Endothelial cell of umbilical vein (primary cell): ENCODE measurements at regions not wholly inside any gene's neighbourhood (a gene's known extent, or its start where the extent isn't known, plus 50 kb on each side); places are given as distances from the start of the nearest gene placed in this dataset.

Source experiments
- BruUV-seq: library from RNA; stranded (reverse); fragments of 400-500 nt; replicated peaks from 2 replicates; lab custom pipeline; 2021; lab: Mats Ljungman, UMichigan
- CTCF ChIA-PET: fragments of 300-600, 350-600 bp; sonication (Branson Sonifier 250); formaldehyde crosslinking; loops from one replicate; lab custom pipeline; 2021; ENCODE audit warnings: antibody characterized with exemption, inconsistent platforms; lab: Charles Lee
- POLR2A ChIA-PET: fragments of 300-600, 350-600 bp; sonication (Branson Sonifier 250); formaldehyde crosslinking; loops from one replicate; lab custom pipeline; 2021; ENCODE audit warnings: antibody characterized with exemption, inconsistent platforms; lab: Charles Lee
- DNase-seq: peaks from one replicate; pipeline ENCODE4 v3.0.0-alpha.2; 2011; ENCODE audit warnings: low read depth, low spot score
- FAIRE-seq: peaks from 2 replicates; lab custom pipeline; 2011; peaks lifted over from hg19 to GRCh38; lab: Jason Lieb, UNC
- H2AFZ ChIP-seq: 2 replicates; pipeline ENCODE4 v1.6.0; 2012; ENCODE audit warnings: low read depth, low read length, control low read depth, inconsistent platforms
- H3K27ac ChIP-seq: 2 replicates; pipeline ENCODE4 v1.5.1; 2011; ENCODE audit warnings: low read depth, mild to moderate bottlenecking, control low read depth, low read length, moderate library complexity; ENCODE audit not compliant: insufficient read depth
- H3K27me3 ChIP-seq, 2 experiments: 2 replicates each; pipeline versions ENCODE4 v1.6.0 to v1.6.1; 2011; ENCODE audit warnings: low read length in 2 of 2, mixed read lengths in 1 of 2; ENCODE audit not compliant: control insufficient read depth in 2 of 2, insufficient read depth in 2 of 2
- H3K36me3 ChIP-seq, 2 experiments: 2 replicates in 1 of 2; 3 replicates in 1 of 2; pipeline ENCODE4 v1.5.1; 2011; ENCODE audit warnings: low read length in 2 of 2, mild to moderate bottlenecking in 1 of 2, moderate library complexity in 1 of 2; ENCODE audit not compliant: control insufficient read depth in 2 of 2, insufficient read depth in 2 of 2; ENCODE audit errors: extremely low read depth in 1 of 2
- H3K4me1 ChIP-seq: 3 replicates; pipeline ENCODE4 v1.5.1; 2011; ENCODE audit warnings: mild to moderate bottlenecking, low read length; ENCODE audit not compliant: control insufficient read depth, insufficient read depth; ENCODE audit errors: extremely low read depth
- H3K4me2 ChIP-seq: 2 replicates; pipeline ENCODE4 v1.6.1; 2011; ENCODE audit warnings: low read length, control low read depth, mixed read lengths; ENCODE audit not compliant: insufficient read depth
- H3K4me3 ChIP-seq, 3 experiments: fragments of 200-600 bp in 1 of 3; sonication (generic), shearing (Covaris generic) in 1 of 3; replicated peaks in 1 of 3; 2 replicates each; pipeline ENCODE4 v1.5.1; 2011 to 2016; ENCODE audit warnings: control low read depth in 3 of 3, low read length in 3 of 3, mild to moderate bottlenecking in 2 of 3, inconsistent platforms in 1 of 3, low read depth in 1 of 3, moderate library complexity in 1 of 3; ENCODE audit not compliant: insufficient read depth in 1 of 3
- H3K79me2 ChIP-seq: 2 replicates; pipeline ENCODE4 v1.6.0; 2012; ENCODE audit warnings: low read length, inconsistent platforms; ENCODE audit not compliant: control insufficient read depth, insufficient read depth
- H3K9ac ChIP-seq: replicated peaks from 2 replicates; pipeline ENCODE3; 2011; ENCODE audit warnings: low read length, control low read depth; ENCODE audit not compliant: insufficient read depth; ENCODE audit errors: extremely low read depth
- H3K9me1 ChIP-seq: replicated peaks from 3 replicates; pipeline ENCODE4 v1.6.0; 2011; ENCODE audit warnings: mild to moderate bottlenecking, low read length; ENCODE audit not compliant: control insufficient read depth, insufficient read depth; ENCODE audit errors: extremely low read depth
- H3K9me3 ChIP-seq: replicated peaks from 2 replicates; pipeline ENCODE4 v1.5.1; 2012; ENCODE audit warnings: low read length, inconsistent platforms; ENCODE audit not compliant: control insufficient read depth, insufficient read depth
- H4K20me1 ChIP-seq: replicated peaks from 2 replicates; pipeline ENCODE3; 2011; ENCODE audit warnings: mild to moderate bottlenecking, low read length; ENCODE audit not compliant: control insufficient read depth, insufficient read depth; ENCODE audit errors: extremely low read depth
- CTCF ChIP-seq, 2 donors: IDR thresholded peaks; 1 replicate in 1 of 2; 2 replicates in 1 of 2; pipeline ENCODE4 v1.5.1; 2011; ENCODE audit warnings: low read length in 2 of 2, mild to moderate bottlenecking in 2 of 2, moderate library complexity in 2 of 2, control low read depth in 1 of 2, inconsistent platforms in 1 of 2, low read depth in 1 of 2; ENCODE audit not compliant: insufficient read depth in 1 of 2; ENCODE audit errors: extremely low read depth in 1 of 2
- EZH2 ChIP-seq: IDR thresholded peaks from 2 replicates; pipeline ENCODE4 v1.6.1; 2012; ENCODE audit warnings: borderline replicate concordance, low read depth, mild to moderate bottlenecking, moderate library complexity, low read length, inconsistent platforms; ENCODE audit not compliant: severe bottlenecking
- FOS ChIP-seq: IDR thresholded peaks from 2 replicates; pipeline ENCODE4 v1.6.1; 2011; ENCODE audit warnings: mild to moderate bottlenecking, low read length, moderate library complexity, borderline replicate concordance; ENCODE audit not compliant: insufficient read depth
- GATA2 ChIP-seq: IDR thresholded peaks from 2 replicates; pipeline ENCODE4 v1.7.0; 2011; ENCODE audit warnings: low read depth, mild to moderate bottlenecking, moderate library complexity, mixed read lengths, low read length; ENCODE audit not compliant: insufficient read length, insufficient read depth
- JUN ChIP-seq: IDR thresholded peaks from 2 replicates; pipeline ENCODE4 v1.6.1; 2011; ENCODE audit warnings: borderline replicate concordance, low read depth; ENCODE audit not compliant: insufficient read length, insufficient read depth
- MAX ChIP-seq: IDR thresholded peaks from 2 replicates; pipeline ENCODE4 v1.6.1; 2011; ENCODE audit not compliant: insufficient read depth, insufficient read length
- MYC ChIP-seq: IDR thresholded peaks from one replicate; pipeline ENCODE4 v1.6.1; 2011; ENCODE audit warnings: mild to moderate bottlenecking, low read depth, low read length
- POLR2A ChIP-seq: IDR thresholded peaks from 2 replicates; pipeline ENCODE4 v1.6.1; 2012; ENCODE audit warnings: low read depth, mild to moderate bottlenecking, control low read depth, low read length
- POLR2AphosphoS5 ChIP-seq: IDR thresholded peaks from 2 replicates; pipeline ENCODE4 v1.6.1; 2012; ENCODE audit warnings: low read depth, mild to moderate bottlenecking, control low read depth, low read length, moderate library complexity; ENCODE audit not compliant: insufficient read depth
- dilution Hi-C: fragments of 300-500 bp; cut with MboI; formaldehyde crosslinking; loops from one replicate; pipeline ENCODE4 v1.15.0; 2019; ENCODE audit warnings: low sequenced_read_pairs; ENCODE audit not compliant: extremely low pct_ligation_motif_present
- intact Hi-C: fragments of 100-400 bp; cut with micrococcal nuclease; formaldehyde crosslinking; loops from one replicate; pipeline ENCODE4 v1.10.0; 2022

DNA sequence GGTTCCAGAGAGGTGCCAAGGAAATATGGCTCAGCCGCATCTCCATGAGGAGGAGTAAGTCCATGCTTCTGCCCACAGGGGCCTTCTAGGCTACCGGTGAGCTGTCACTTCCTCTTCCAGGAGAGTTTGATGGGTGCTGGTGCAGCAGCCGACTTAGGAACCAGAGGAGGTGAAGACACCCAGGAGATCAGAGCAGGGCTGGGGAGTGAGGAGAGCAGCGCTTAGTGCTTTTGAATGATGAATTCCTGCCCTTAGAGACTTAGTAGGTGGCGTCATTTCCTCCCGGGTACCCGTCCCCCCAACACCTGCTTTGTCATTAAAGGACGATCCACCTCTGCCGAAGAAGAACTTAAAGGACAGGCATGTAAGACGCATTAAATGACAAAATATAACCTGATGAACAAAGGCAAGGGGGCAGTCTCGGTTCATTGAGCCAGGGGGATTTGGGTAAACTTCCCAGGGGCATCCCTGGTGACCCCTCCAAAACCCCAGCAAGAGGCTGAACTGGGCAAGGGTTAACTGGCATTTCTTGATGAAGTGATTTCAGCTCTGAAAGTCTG, 67.6 kb downstream of the HES1 start:
- no peaks in the 10 kb centered on the region for H3K9me3 ChIP-seq
- TF ChIP-seq JUN (no peak), GATA2 (no peak), CTCF (IDR thresholded peaks at IDR 0.05; ENCODE audit: extremely low read depth in 1 of 2, insufficient read depth in 1 of 2, low read depth in 1 of 2, low read length in 2 of 2) (no peak), EZH2 (no peak), FOS (no peak), MYC (no peak), MAX (no peak), POLR2AphosphoS5 (no peak), POLR2A (no peak)
- H4K20me1 ChIP-seq = no peaks in the 10 kb centered on the region
- peaks cover 17% of the 10 kb centered on the region for H3K4me1 ChIP-seq
- intact Hi-C loops = loop anchor here (2.0 kb wide), 1 partner anchor 103 kb away; no protein-coding TSS in a partner anchor
- no peaks in the 10 kb centered on the region for H3K36me3 ChIP-seq
- H3K27ac ChIP-seq = no peak overlapping the region
- no TSS peak for BruUV-seq
- H3K4me2 ChIP-seq = peak overlapping the region; percentile 32
- H3K79me2 ChIP-seq = no peaks in the 10 kb centered on the region
- FAIRE-seq (no peak), DNase-seq (no peak)
- ChIA-PET CTCF (interaction anchor here (0.6 kb wide), 1 partner anchor 44 kb away, joined by 3 read pairs; no protein-coding TSS in a partner anchor), POLR2A (no interaction called here)
- dilution Hi-C loops = no loop called here
- H3K9me1 ChIP-seq = no peaks in the 10 kb centered on the region
- H3K27me3 ChIP-seq = peaks cover 0 to 2% of the 10 kb centered on the region in 2 experiments
- H3K4me3 ChIP-seq = peak overlapping the region in 2 of 3 experiments; percentile 28 to 31
- H3K9ac ChIP-seq = peak overlapping the region; percentile 52
- H2AFZ ChIP-seq = peak overlapping the region; percentile 66
